Activated naive CD4-positive, alpha-beta T cell treated with anti-CD3 and anti-CD28 coated beads, Interleukin-2, amount 50 U/mL, for 72 hours (primary cell): ENCODE measurements at regions not wholly inside any gene's neighbourhood (a gene's known extent, or its start where the extent isn't known, plus 50 kb on each side); places are given as distances from the start of the nearest gene placed in this dataset.

Experiments used
- ATAC-seq, 2 donors: fragments of 150-1000 bp; cut with Tn5 transposase; 2 replicates each; pipeline ENCODE4 v1.10.0; 2021; ENCODE audit warnings: mild to moderate bottlenecking in 2 of 2, moderate library complexity in 2 of 2
- DNase-seq, 2 donors: peaks; one replicate each; pipeline ENCODE4 v3.0.0; 2021 to 2022; ENCODE audit warnings: low spot score in 2 of 2
- H3K27ac Mint-ChIP-seq, 2 donors: one replicate each; pipeline ENCODE4 v1.8.0; 2022; ENCODE audit warnings: mild to moderate bottlenecking in 2 of 2, mixed read lengths in 2 of 2
- H3K36me3 Mint-ChIP-seq, 2 donors: one replicate each; pipeline ENCODE4 v1.8.0; 2022; ENCODE audit warnings: mixed read lengths in 2 of 2
- H3K9me3 Mint-ChIP-seq, 2 donors: one replicate each; pipeline ENCODE4 v1.8.0; 2022; ENCODE audit warnings: mixed read lengths in 2 of 2

DNA sequence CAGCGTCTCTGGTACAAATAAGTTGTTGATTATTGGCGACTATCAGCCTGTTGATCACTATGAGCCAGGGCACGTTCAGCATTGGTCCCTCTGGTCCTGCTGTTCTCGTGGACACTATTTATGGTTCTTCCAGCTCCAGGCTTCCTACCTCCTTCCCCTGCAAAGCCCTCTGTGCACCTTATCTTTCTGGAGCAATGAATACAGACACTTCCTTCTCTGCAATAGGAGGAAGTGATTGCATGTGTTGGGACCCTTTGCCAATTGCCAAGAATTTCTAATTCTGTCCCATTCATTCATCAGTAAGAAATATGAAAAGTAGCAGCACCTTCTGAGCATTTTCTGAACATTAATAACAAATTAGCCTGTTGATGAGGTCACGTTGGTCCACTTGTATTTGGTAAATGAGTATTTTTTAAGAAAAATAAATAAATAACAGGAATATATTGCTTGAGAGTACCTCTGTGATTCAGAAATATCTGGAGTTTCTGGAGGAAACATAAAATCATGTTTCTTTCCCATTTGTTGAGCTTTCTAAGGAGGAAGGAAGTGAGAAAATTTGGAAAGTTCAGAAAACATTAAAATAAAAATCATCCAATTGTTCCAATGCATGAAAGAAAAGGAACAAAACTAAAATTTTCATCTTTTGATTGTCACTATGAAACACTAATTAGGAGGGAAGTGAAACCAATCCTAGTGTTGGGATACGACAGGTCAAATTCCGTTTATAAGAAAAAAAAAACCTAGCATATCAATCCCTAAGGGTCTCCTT is 259.1 kb upstream of the KLF6 start:
- H3K36me3 Mint-ChIP-seq: peaks cover 25 to 30% of the 10 kb centered on the region in 2 donors
- H3K27ac Mint-ChIP-seq: no peak overlapping the region
- ATAC-seq (no peak), DNase-seq (no peak)
- H3K9me3 Mint-ChIP-seq: peaks cover 13 to 26% of the 10 kb centered on the region in 2 donors

DNA sequence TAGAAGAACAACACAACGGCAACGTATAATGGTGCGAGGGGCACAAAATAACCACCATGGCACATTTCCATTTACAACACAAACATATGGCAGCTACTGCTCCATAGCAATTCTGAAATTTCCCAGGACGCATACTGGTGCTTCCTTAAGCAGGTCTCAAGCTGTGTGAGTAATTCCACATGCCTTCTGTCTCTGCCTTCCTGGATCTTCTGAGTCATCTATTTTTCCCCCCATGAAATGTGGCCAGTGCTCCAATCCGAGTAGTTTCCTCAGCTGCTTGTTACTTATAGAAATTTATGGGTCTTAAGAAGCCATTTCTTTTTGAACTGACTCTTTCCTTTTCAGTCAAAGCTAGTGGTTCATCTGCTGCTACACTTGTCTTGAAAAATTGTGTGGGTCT is 256.6 kb upstream of the KLF6 start:
- Mint-ChIP-seq H3K36me3 (peaks cover 20 to 30% of the 10 kb centered on the region in 2 donors), H3K27ac (no peak overlapping the region), H3K9me3 (peaks cover 13 to 26% of the 10 kb centered on the region in 2 donors)
- no peak for ATAC-seq
- no peak for DNase-seq

DNA sequence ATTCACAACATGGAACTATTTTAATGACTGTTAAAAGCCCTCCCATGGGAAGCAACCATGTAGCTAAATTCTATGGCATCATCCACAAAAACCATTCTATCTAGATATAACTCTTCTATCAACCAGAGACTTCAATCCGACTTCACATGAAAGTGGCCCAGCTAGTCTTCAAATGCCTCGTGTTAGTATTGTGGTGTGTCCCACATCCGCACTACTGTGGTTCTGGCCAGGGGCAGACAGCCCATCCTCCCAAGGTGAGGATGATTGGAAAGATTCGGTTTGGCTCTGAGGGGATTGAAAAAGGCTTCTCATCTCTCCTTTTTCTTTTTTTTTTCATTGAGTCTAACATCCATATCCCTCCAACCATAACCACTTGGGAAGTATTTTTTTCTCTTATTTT is 253.0 kb upstream of the KLF6 start:
- ATAC-seq: no peak
- Mint-ChIP-seq H3K27ac (no peak overlapping the region), H3K9me3 (peaks cover 13 to 24% of the 10 kb centered on the region in 2 donors), H3K36me3 (peaks cover 25 to 34% of the 10 kb centered on the region in 2 donors)
- DNase-seq: no peak

DNA sequence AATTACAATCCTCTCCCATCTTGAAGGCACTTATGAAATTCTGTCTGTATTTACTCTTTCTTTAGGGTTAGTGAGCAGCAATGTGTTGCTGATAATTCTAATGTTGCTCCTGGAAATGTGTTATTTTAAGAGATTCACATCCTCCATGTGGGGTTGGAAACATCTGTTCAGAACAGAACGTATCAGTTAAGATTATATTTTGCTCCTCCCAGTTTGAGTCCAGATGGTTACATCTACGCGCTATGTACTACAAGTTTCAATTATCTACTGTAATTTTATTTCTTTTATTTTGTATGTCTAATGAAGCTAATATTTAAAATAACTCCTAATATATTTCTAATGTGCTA is 250.6 kb upstream of the KLF6 start:
- DNase-seq (no peak), ATAC-seq (no peak)
- peaks cover 0 to 3% of the 10 kb centered on the region in 2 donors for H3K9me3 Mint-ChIP-seq
- H3K36me3 Mint-ChIP-seq: peaks cover 9% of the 10 kb centered on the region in 2 donors
- H3K27ac Mint-ChIP-seq: no peak overlapping the region

DNA sequence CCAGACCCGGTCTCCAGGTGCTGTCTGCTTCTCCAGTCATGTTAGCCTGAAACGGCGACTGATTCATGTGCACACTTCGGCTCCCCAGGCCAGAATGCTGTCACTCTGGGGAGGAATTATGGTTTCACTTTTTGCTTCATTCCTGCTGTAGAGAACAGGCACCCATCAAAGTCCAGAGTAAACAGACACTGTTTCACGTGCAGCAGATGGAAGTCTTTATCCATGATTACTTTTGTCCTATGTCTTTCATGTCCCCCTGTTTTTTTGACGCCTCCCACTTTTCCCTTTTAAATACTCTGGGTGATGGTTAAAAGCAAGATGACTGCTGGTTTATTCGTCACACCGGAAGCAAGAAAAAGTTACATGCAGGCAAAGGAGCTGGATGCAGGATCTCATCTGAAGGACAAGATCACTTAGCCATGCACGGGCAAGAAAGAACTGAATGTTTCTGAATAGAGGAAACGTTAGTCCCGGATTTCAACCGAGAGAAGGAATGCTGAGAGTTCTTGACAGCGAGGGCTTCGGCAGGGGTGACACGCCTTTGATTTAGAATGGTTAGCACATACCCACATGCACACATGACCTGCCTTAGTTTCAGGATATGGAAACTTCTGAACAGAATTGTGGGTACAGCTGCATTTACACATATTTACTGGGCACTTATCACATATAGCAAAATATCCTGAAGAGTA is 250.0 kb upstream of the KLF6 start:
- DNase-seq (peak in 1 of 2 donors; percentile 22), ATAC-seq (peak; percentile 59 to 62)
- Mint-ChIP-seq H3K27ac (peak overlapping the region; percentile 74 to 81), H3K9me3 (no peaks in the 10 kb centered on the region), H3K36me3 (peaks cover 6 to 9% of the 10 kb centered on the region in 2 donors)

DNA sequence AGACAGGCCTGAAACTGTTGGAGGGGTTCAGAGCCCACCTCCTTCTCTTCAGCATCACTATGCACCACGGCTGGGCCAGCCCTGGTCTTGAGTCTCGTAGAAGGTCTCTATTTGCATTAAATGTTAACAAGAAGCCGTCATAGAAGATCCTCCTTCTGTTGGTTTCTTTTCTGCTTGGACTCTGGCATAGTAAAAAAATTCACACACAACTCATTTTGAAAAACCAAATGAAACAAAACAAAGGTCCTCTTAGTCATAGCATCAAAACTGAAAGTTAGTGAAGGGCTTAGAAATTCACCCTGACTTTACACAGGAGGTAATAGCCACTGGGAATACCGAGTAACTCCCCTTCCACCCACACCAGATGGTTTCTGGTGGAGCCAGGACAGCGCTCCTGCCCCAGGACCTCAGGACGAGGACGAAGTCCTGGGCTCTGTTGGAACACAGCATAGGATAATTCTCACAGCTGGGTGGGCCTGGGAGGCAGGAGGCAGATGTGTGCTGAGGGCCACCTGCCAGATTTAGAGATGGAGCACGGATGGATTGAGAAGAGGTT is 248.4 kb upstream of the KLF6 start:
- ATAC-seq (peak; percentile 85 to 87), DNase-seq (peak; percentile 18 to 57)
- H3K9me3 Mint-ChIP-seq: no peaks in the 10 kb centered on the region
- peak overlapping the region; percentile 58 to 81 for H3K27ac Mint-ChIP-seq
- peaks cover 6 to 9% of the 10 kb centered on the region in 2 donors for H3K36me3 Mint-ChIP-seq

DNA sequence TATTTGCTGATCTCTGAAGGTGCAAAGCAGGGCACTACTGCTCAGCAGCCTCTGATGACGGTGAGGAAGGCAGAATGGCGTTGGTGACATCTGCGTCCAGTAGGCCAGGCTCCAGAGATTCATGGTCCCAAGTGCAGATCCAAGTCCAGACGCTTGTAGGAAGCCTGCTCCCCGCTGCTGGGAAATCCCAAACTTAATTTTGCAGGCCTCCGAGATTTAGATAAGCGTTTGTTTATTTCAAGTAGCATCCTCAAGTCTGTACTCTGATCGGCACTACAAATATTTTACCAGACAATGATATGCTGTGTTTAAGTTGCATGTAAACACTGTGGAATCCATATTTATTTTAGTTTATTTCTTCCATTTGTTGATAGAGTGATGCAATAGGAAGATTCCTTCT is 244.9 kb upstream of the KLF6 start:
- ATAC-seq (no peak), DNase-seq (no peak)
- Mint-ChIP-seq H3K9me3 (no peaks in the 10 kb centered on the region), H3K36me3 (peaks cover 4 to 6% of the 10 kb centered on the region in 2 donors), H3K27ac (no peak overlapping the region)

DNA sequence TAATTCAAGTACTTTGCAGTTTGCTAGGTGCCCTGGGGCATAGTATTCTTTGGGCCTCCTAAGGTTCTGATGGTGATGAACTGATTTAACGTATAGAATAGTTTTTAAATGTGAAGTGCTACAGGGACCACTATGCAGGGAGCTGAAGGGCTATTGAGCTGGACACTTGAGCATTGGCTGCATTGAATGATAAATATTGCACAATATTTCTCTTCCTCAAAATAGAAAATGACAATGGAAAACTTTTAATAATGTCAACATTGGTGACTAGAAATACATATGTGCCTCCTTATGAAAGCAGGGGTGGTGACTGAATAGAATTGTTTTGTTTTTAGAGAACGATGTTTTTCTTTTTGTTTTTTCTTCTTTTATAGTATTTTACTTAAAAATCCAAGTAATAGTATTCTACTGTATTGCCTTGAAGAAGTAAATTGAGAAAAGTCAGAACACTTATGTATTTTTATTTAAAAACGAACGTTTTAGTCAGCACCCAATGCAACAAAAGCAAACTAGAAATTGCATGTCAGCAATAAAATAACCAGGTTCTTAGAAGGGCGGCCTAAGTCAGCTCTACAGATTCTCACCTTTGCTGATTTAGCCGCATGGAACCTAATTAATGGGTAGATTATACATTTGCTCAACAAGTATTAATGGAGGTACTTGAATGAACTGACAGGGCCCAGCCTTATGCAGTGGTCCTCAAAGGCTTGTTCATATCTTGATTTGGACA is 244.0 kb upstream of the KLF6 start:
- no peak overlapping the region for H3K27ac Mint-ChIP-seq
- no peaks in the 10 kb centered on the region for H3K9me3 Mint-ChIP-seq
- ATAC-seq (no peak), DNase-seq (no peak)
- no peaks in the 10 kb centered on the region for H3K36me3 Mint-ChIP-seq

DNA sequence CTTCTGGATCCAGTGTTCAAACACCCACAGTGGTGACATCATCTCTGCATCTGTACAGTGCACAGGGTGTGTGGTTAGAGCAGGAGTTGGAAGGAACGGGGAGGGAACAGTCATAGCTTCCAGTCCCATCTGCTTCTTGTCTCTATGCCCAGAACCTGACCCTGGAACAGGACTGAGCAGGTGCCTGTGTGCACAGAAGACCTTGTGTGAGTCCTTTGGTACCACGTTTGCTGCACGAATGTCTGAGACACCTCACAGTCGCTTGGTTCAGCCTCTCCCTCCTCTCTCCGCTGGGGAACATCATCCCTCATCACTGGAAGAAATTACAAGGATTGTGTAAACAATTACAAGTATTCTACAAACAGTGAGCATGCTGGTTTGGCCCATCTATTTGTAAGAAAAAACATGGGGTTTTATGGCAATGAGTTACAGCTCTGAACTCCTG is 243.0 kb upstream of the KLF6 start:
- Mint-ChIP-seq H3K9me3 (no peaks in the 10 kb centered on the region), H3K27ac (no peak overlapping the region), H3K36me3 (no peaks in the 10 kb centered on the region)
- DNase-seq (no peak), ATAC-seq (peak; percentile 40 to 56)

DNA sequence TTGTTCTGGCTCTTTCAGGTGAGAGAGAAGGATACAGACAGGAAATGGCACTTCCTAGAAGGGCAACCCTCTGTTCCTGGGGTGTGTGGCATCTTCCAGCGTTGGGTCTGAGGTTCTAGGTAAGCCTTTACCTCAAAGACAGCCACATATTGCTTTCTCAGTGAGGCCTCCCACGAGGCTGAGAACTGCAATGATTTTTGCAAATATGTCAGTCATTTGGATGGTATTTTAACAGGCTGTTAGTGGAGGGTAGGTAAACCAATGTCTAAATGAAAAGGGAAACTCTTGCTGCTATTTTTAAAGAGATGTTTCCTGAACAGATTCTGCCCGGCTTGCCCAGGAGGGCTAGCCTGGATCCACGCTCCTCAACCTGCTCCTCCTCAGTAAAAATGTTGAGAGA is 240.3 kb upstream of the KLF6 start:
- no peak for DNase-seq
- Mint-ChIP-seq H3K27ac (no peak overlapping the region), H3K9me3 (peaks cover 0 to 4% of the 10 kb centered on the region in 2 donors), H3K36me3 (no peaks in the 10 kb centered on the region)
- ATAC-seq: no peak

DNA sequence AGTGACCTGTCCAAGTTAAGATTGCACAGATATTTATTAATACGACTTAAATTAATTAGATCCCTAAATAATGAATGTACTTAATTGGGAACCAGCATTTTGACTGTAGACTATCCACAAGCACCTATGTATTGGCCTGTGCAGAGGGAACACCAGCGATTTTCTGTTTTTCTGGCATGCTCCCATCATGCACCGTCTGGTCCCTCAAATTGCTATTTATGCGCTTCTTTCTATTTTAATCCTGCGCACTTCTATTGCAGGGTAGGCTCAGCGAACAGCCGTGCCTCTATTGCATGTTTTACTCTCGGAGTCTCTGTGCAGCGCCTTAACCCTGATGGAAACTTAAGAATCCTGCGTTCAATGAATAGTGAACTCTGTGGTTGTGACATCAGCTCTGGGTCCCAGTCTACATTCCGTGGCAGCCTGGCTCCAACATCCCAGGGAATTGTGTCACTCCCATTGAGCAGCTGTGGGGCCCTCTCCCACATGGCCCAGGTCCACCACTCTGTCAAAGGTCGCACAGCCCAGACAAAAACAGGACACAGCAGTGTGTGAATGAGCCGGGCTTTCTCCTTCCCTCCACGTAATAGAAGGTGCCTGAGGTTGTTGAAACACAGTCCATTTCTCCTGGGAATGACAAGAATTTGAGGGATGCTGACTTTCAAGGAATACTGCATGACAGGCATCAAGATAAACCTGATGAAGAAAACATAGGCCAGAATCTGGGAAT is 239.7 kb upstream of the KLF6 start:
- ATAC-seq: no peak
- Mint-ChIP-seq H3K9me3 (peaks cover 0 to 4% of the 10 kb centered on the region in 2 donors), H3K27ac (no peak overlapping the region), H3K36me3 (no peaks in the 10 kb centered on the region)
- DNase-seq: no peak

DNA sequence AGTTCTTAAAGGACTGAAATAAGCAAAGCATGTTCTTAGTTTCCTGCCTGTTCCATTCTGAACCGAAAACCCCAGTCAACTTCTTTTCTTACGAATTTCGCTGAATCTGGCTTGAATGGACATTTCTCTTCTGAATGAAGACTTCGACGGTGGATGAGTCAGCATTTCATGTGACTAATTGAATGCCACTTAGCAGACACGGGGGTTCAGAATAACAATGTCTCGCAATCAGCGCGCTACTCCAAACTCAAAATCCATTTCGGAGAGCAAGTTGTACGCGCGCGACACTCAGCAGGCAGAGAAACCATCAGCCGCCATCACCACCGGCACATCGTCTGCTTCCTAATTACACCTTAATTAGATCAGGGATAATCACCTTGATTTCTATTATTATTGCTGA is 239.0 kb upstream of the KLF6 start:
- DNase-seq: no peak
- Mint-ChIP-seq H3K9me3 (peaks cover 0 to 4% of the 10 kb centered on the region in 2 donors), H3K27ac (no peak overlapping the region), H3K36me3 (no peaks in the 10 kb centered on the region)
- ATAC-seq: no peak

DNA sequence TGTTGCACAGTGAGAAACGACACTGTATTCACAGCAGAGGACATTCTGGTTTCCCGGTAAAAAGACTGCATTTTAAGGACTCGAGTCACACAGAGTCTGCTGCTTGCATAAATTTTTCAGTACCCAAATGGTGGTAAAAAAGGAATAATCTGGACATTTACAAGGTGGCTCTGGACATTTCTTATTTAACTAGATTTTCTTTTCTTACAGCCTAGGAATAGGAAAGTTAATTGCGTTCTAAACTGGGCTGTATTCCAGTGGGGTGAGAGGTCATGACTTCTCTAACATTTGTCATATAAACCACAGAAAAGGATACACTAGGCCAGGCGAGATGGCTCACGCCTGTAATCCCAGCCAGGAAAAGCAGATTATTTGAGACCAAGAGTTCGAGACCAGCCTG is 237.5 kb upstream of the KLF6 start:
- no peak for ATAC-seq
- H3K27ac Mint-ChIP-seq: no peak overlapping the region

DNA sequence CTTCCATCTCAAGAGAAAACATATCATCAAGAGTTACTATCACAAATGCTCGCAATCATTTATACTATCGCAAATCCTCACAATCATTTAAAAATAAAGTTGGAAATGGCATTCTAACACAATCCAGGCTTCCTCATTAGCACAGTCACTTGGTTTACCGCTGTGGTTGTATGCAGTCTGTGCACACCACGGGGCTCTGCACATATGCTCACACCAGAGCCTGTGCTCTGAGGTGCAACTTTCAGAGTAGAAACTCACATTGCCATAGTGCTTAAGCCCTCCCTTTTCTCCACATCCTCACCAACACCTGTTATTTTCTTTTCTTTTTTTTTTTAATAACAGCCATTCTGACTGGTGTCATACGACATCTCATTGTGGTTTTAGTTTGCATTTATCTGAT is 235.6 kb upstream of the KLF6 start:
- DNase-seq (no peak), ATAC-seq (no peak)
- Mint-ChIP-seq H3K9me3 (peaks cover 0 to 4% of the 10 kb centered on the region in 2 donors), H3K27ac (no peak overlapping the region), H3K36me3 (no peaks in the 10 kb centered on the region)

More for the DNA sequence above, 237.5 kb upstream of the KLF6 start:
- Mint-ChIP-seq H3K36me3 (no peaks in the 10 kb centered on the region), H3K9me3 (peaks cover 0 to 4% of the 10 kb centered on the region in 2 donors)
- DNase-seq: no peak

DNA sequence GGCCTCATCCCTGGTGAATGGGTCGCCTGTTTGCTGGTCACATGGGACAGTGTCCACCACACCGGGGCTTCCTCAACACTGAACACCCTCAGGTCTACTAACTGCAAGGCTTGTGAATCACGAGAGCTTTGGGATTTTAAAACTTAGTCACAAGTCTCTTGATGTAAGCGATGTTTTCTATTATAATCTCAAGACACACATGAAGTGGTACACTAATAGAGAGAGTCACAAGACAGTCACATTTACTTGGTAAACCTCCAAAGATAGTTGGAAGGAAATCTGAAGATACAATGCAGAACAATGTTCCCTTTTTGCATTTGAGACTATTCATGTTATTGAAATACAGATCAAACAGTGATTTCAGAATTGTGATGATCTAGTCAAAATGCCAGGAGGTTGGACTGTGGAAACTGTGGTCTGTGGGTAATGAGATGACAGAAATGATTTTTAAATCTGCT is 233.1 kb upstream of the KLF6 start:
- DNase-seq: no peak
- Mint-ChIP-seq H3K27ac (no peak overlapping the region), H3K9me3 (peaks cover 0 to 4% of the 10 kb centered on the region in 2 donors), H3K36me3 (no peaks in the 10 kb centered on the region)
- ATAC-seq: peak; percentile 62 to 76

DNA sequence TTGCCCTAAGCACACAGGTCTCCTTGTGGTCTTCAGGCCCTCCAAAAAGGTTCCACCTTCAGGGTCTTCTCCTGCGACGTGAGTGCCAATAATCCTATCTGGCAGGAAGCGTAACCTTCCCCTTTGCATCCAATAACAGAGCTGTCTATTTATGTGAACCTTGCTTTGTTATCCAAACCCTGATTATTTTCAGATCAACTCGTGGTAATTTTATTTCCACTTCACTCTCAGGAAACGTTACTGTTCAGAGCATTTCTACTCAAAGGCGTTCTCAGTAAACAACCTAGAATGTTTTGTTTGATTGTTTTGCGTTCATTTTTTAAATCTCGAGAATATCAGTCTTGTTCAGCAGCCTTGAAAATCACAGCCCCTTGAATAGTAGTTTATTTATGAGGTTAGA is 232.3 kb upstream of the KLF6 start:
- ATAC-seq: no peak
- Mint-ChIP-seq H3K9me3 (peaks cover 0 to 4% of the 10 kb centered on the region in 2 donors), H3K36me3 (no peaks in the 10 kb centered on the region), H3K27ac (no peak overlapping the region)
- DNase-seq: no peak
